Type B pancreatic cell (in vitro differentiated cells): ENCODE measurements at regions not wholly inside any gene's neighbourhood (a gene's known extent, or its start where the extent isn't known, plus 50 kb on each side); places are given as distances from the start of the nearest gene placed in this dataset.
"Not testable (repeated sequence)": the region's sequence is repeated elsewhere in the genome, so short reads cannot be mapped to it uniquely, and the experiment has no call there.

Experiments
- DNase-seq: peaks from one replicate; pipeline ENCODE4 v3.0.0; 2021; ENCODE audit warnings: mixed read lengths; ENCODE audit not compliant: unreplicated experiment; ENCODE audit errors: extremely low spot score
- H3K27ac Mint-ChIP-seq: 2 replicates; pipeline ENCODE4 v1.8.0; 2021; ENCODE audit warnings: mild to moderate bottlenecking, mixed read lengths
- H3K27me3 Mint-ChIP-seq: 2 replicates; pipeline ENCODE4 v1.8.0; 2021; ENCODE audit warnings: mixed read lengths
- H3K36me3 Mint-ChIP-seq: 2 replicates; pipeline ENCODE4 v1.8.0; 2021; ENCODE audit warnings: mixed read lengths
- H3K4me1 Mint-ChIP-seq: one replicate; pipeline ENCODE4 v1.8.0; 2021; ENCODE audit warnings: mixed read lengths; ENCODE audit not compliant: unreplicated experiment
- H3K4me3 Mint-ChIP-seq: 2 replicates; pipeline ENCODE4 v1.8.0; 2021; ENCODE audit warnings: mild to moderate bottlenecking, mixed read lengths
- H3K9me3 Mint-ChIP-seq: 2 replicates; pipeline ENCODE4 v1.8.0; 2021; ENCODE audit warnings: mixed read lengths
- CTCF ChIP-seq: fragments of 200-600 bp; sonication (generic); conservative IDR thresholded peaks from 2 replicates; pipeline ENCODE4 v1.5.0; 2021; ENCODE audit warnings: antibody characterized with exemption, mild to moderate bottlenecking

GRCh38 chr7:12930534-12930933, 243.1 kb downstream of the ARL4A start:
- H3K27ac Mint-ChIP-seq: no peak overlapping the region
- no peak for DNase-seq
- peaks cover 28% of the 10 kb centered on the region for H3K4me1 Mint-ChIP-seq
- H3K9me3 Mint-ChIP-seq: peaks cover 4% of the 10 kb centered on the region
- H3K4me3 Mint-ChIP-seq: no peak overlapping the region
- H3K36me3 Mint-ChIP-seq: no peaks in the 10 kb centered on the region
- no peak for TF ChIP-seq CTCF
- no peaks in the 10 kb centered on the region for H3K27me3 Mint-ChIP-seq

GRCh38 chr7:12931465-12931864, 244.0 kb downstream of the ARL4A start:
- peaks cover 24% of the 10 kb centered on the region for H3K4me1 Mint-ChIP-seq
- H3K27me3 Mint-ChIP-seq, H3K36me3 Mint-ChIP-seq, H3K27ac Mint-ChIP-seq, DNase-seq, H3K9me3 Mint-ChIP-seq, H3K4me3 Mint-ChIP-seq: not testable (repeated sequence)

- no peak overlapping the region for H3K27ac Mint-ChIP-seq
- no peak overlapping the region for H3K4me3 Mint-ChIP-seq
- H3K36me3 Mint-ChIP-seq: no peaks in the 10 kb centered on the region
- TF ChIP-seq CTCF: no peak
- no peak for DNase-seq
- peaks cover 5% of the 10 kb centered on the region for H3K9me3 Mint-ChIP-seq
- H3K27me3 Mint-ChIP-seq: no peaks in the 10 kb centered on the region
- H3K4me1 Mint-ChIP-seq: peaks cover 7% of the 10 kb centered on the region
Measured at GRCh38 chr7:12939694-12940093, 252.3 kb downstream of the ARL4A start.

GRCh38 chr7:12941512-12941911, 254.1 kb downstream of the ARL4A start:
- no peak for TF ChIP-seq CTCF
- Mint-ChIP-seq H3K36me3 (no peaks in the 10 kb centered on the region), H3K27me3 (no peaks in the 10 kb centered on the region), H3K4me1 (peaks cover 7% of the 10 kb centered on the region), H3K27ac (no peak overlapping the region), H3K9me3 (peaks cover 5% of the 10 kb centered on the region), H3K4me3 (no peak overlapping the region)
- DNase-seq: no peak

- peaks cover 7% of the 10 kb centered on the region for H3K4me1 Mint-ChIP-seq
- H3K4me3 Mint-ChIP-seq: no peak overlapping the region
- no peak for TF ChIP-seq CTCF
- H3K27ac Mint-ChIP-seq: no peak overlapping the region
- peaks cover 5% of the 10 kb centered on the region for H3K9me3 Mint-ChIP-seq
- H3K27me3 Mint-ChIP-seq: no peaks in the 10 kb centered on the region
- no peaks in the 10 kb centered on the region for H3K36me3 Mint-ChIP-seq
- DNase-seq: no peak
Measured at GRCh38 chr7:12942609-12943008, 255.2 kb downstream of the ARL4A start.

GRCh38 chr7:12943781-12944180, 256.3 kb downstream of the ARL4A start:
- Mint-ChIP-seq H3K4me3 (no peak overlapping the region), H3K4me1 (peaks cover 7% of the 10 kb centered on the region), H3K36me3 (no peaks in the 10 kb centered on the region), H3K27me3 (no peaks in the 10 kb centered on the region), H3K9me3 (peaks cover 1% of the 10 kb centered on the region), H3K27ac (no peak overlapping the region)
- no peak for TF ChIP-seq CTCF
- DNase-seq: no peak
